Pancreas (tissue), 10 donors: ENCODE measurements at regions not wholly inside any gene's neighbourhood (a gene's known extent, or its start where the extent isn't known, plus 50 kb on each side); places are given as distances from the start of the nearest gene placed in this dataset.

Experiments used
- ATAC-seq, 4 donors: fragments of 200-7000 bp; cut with Tn5 transposase; one replicate each; pipeline versions ENCODE4 v1.8.0 to v1.9.1; 2020; ENCODE audit warnings: mild to moderate bottlenecking in 4 of 4, moderate library complexity in 4 of 4
- DNase-seq, 6 donors: peaks; one replicate each; pipeline ENCODE4 v3.0.0-alpha.2; 2020
- FAIRE-seq: peaks from 2 replicates; lab custom pipeline; 2012; peaks lifted over from hg19 to GRCh38; lab: Jason Lieb, UNC
- H3K27ac ChIP-seq, 4 donors: fragments of 200-600 bp; sonication (generic); 1 replicate in 3 of 4; 2 replicates in 1 of 4; pipeline versions ENCODE4 v1.5.0 to v1.8.0; 2020
- H3K27me3 ChIP-seq, 4 donors: fragments of 200-600 bp; one replicate each; pipeline ENCODE4 v1.8.0; 2021
- H3K36me3 ChIP-seq, 3 donors: fragments of 200-600 bp; sonication (generic) in 1 of 3; one replicate each; pipeline versions ENCODE4 v1.5.0 to v1.8.0; 2020 to 2021
- H3K4me1 ChIP-seq, 3 donors: fragments of 200-600 bp; one replicate each; pipeline ENCODE4 v1.8.0; 2021
- H3K4me3 ChIP-seq, 4 donors: fragments of 200-600 bp; sonication (generic) in 2 of 4; one replicate each; pipeline versions ENCODE4 v1.5.0 to v1.8.0; 2020 to 2021
- H3K9me3 ChIP-seq, 4 donors: fragments of 200-600 bp; one replicate each; pipeline ENCODE4 v1.8.0; 2021
- CTCF ChIP-seq, 4 donors: fragments of 200-600 bp; sonication (generic) in 3 of 4; IDR thresholded peaks; one replicate each; pipeline versions ENCODE4 v1.5.0 to v1.8.0; 2021; ENCODE audit warnings: antibody characterized with exemption in 4 of 4
- WGBS, 2 donors: extraction: QIAGEN DNeasy Blood & Tissue Kit; methylation state at CpG; one replicate each; pipeline ENCODE4 v1.1.7; 2013; 5-methylcytosine and 5-hydroxymethylcytosine counted together
- intact Hi-C, 3 donors: fragments of 100-400 bp; cut with DNase I; formaldehyde crosslinking; loops; one replicate each; pipeline versions ENCODE4 v1.11.1 to v1.14.2; 2022
- donor health status: healthy with polysubstance abuse.
- donor health status: DM: no; HTN: no; CAD: no; lungs with moderate emphysema.
- donor health status: DM: no; HTN: no; CAD: no.
- donor health status: control.
- donor health status: control.
- donor health status: Bipolar disorder and iron deficiency.
- donor health status: DM: yes; HTN: yes; CAD: no.
- donor health status: DM: no; HTN: no; CAD: no.
- donor health status: DM: no; HTN: no; CAD: no.
- donor health status: DM: yes; HTN: yes; CAD: no.

- no peaks in the 10 kb centered on the region for H3K27me3 ChIP-seq
- intact Hi-C loops, result no loop called here
- no peak overlapping the region for H3K4me3 ChIP-seq
- H3K9me3 ChIP-seq, result no peaks in the 10 kb centered on the region
- no peak for FAIRE-seq
- no peaks in the 10 kb centered on the region for H3K36me3 ChIP-seq
- TF ChIP-seq CTCF (IDR thresholded peaks at IDR 0.05), result no peak
- WGBS, 2 donors, result 95 to 97% methylated on average over 8 of the region's 8 CpGs
- no peak for ATAC-seq
- no peak overlapping the region for H3K27ac ChIP-seq
- H3K4me1 ChIP-seq, result no peaks in the 10 kb centered on the region
- DNase-seq, result no peak
Observed at GRCh38 chr13:99737481-99738245, 233.9 kb downstream of the ZIC5 start.

GRCh38 chr13:99736541-99736940 is 235.0 kb downstream of the ZIC5 start:
- H3K9me3 ChIP-seq, result no peaks in the 10 kb centered on the region
- no peak overlapping the region for H3K27ac ChIP-seq
- ATAC-seq (no peak), FAIRE-seq (no peak), DNase-seq (no peak)
- WGBS, 2 donors, result 86% methylated on average over 3 of the region's 3 CpGs
- H3K4me1 ChIP-seq, result no peaks in the 10 kb centered on the region
- intact Hi-C loops, result no loop called here
- TF ChIP-seq CTCF (IDR thresholded peaks at IDR 0.05), result no peak
- H3K36me3 ChIP-seq, result no peaks in the 10 kb centered on the region
- H3K4me3 ChIP-seq, result no peak overlapping the region
- H3K27me3 ChIP-seq, result no peaks in the 10 kb centered on the region

- intact Hi-C loops, result no loop called here
- no peaks in the 10 kb centered on the region for H3K27me3 ChIP-seq
- H3K36me3 ChIP-seq, result no peaks in the 10 kb centered on the region
- no peaks in the 10 kb centered on the region for H3K9me3 ChIP-seq
- FAIRE-seq (no peak), ATAC-seq (no peak), DNase-seq (no peak)
- no peak overlapping the region for H3K4me3 ChIP-seq
- H3K4me1 ChIP-seq, result no peaks in the 10 kb centered on the region
- TF ChIP-seq CTCF (IDR thresholded peaks at IDR 0.05), result no peak
- no peak overlapping the region for H3K27ac ChIP-seq
- 74 to 76% methylated on average over 7 of the region's 7 CpGs for WGBS, 2 donors
Observed at GRCh38 chr13:99734013-99734693, 232.9 kb downstream of the TM9SF2 start.

GRCh38 chr13:99733346-99733745 is 232.1 kb downstream of the TM9SF2 start:
- intact Hi-C loops, result no loop called here
- no peaks in the 10 kb centered on the region for H3K4me1 ChIP-seq
- no peaks in the 10 kb centered on the region for H3K36me3 ChIP-seq
- no peak overlapping the region for H3K27ac ChIP-seq
- ATAC-seq (no peak), FAIRE-seq (no peak), DNase-seq (no peak)
- H3K27me3 ChIP-seq, result no peaks in the 10 kb centered on the region
- TF ChIP-seq CTCF (IDR thresholded peaks at IDR 0.05), result no peak
- 81 to 83% methylated on average over 7 of the region's 7 CpGs for WGBS, 2 donors
- no peaks in the 10 kb centered on the region for H3K9me3 ChIP-seq
- no peak overlapping the region for H3K4me3 ChIP-seq

GRCh38 chr13:99731747-99732146 is 230.5 kb downstream of the TM9SF2 start:
- intact Hi-C loops, result no loop called here
- no peaks in the 10 kb centered on the region for H3K27me3 ChIP-seq
- FAIRE-seq (no peak), ATAC-seq (no peak), DNase-seq (no peak)
- TF ChIP-seq CTCF (IDR thresholded peaks at IDR 0.05), result no peak
- no peaks in the 10 kb centered on the region for H3K9me3 ChIP-seq
- H3K27ac ChIP-seq, result no peak overlapping the region
- H3K4me3 ChIP-seq, result no peak overlapping the region
- H3K36me3 ChIP-seq, result no peaks in the 10 kb centered on the region
- 89% methylated on average over 4 of the region's 4 CpGs for WGBS, 2 donors
- no peaks in the 10 kb centered on the region for H3K4me1 ChIP-seq
